HFFc6 (cell line): ENCODE measurements at regions not wholly inside any gene's neighbourhood (a gene's known extent, or its start where the extent isn't known, plus 50 kb on each side); places are given as distances from the start of the nearest gene placed in this dataset.

Experiments used
- DNase-seq: peaks from one replicate; pipeline ENCODE4 v3.0.0-alpha.2; 2018
- H3K27ac Mint-ChIP-seq: 2 replicates; pipeline ENCODE4 v1.8.0; 2020; ENCODE audit warnings: mild to moderate bottlenecking, mixed read lengths
- H3K27me3 Mint-ChIP-seq: 2 replicates; pipeline ENCODE4 v1.8.0; 2021; ENCODE audit warnings: mild to moderate bottlenecking, moderate library complexity, mixed read lengths; ENCODE audit not compliant: insufficient read depth
- H3K36me3 Mint-ChIP-seq: 2 replicates; pipeline ENCODE4 v1.8.0; 2021; ENCODE audit warnings: low read depth, mixed read lengths
- H3K4me1 Mint-ChIP-seq: 2 replicates; pipeline ENCODE4 v1.8.0; 2020; ENCODE audit warnings: low read depth, mixed read lengths
- H3K4me3 Mint-ChIP-seq: 2 replicates; pipeline ENCODE4 v1.8.0; 2020; ENCODE audit warnings: mild to moderate bottlenecking, moderate library complexity, mixed read lengths
- H3K9me3 Mint-ChIP-seq: 2 replicates; pipeline ENCODE4 v1.8.0; 2020; ENCODE audit warnings: mild to moderate bottlenecking, mixed read lengths
- CTCF ChIP-seq: fragments of 200-600 bp; sonication (generic); IDR thresholded peaks from 2 replicates; pipeline ENCODE4 v1.5.0; 2021; ENCODE audit warnings: antibody characterized with exemption, mild to moderate bottlenecking

GRCh38 chr4:90074322-90074886, 52.8 kb upstream of the CCSER1 start:
- H3K9me3 Mint-ChIP-seq, result peaks cover 24% of the 10 kb centered on the region
- no peak overlapping the region for H3K4me3 Mint-ChIP-seq
- no peaks in the 10 kb centered on the region for H3K4me1 Mint-ChIP-seq
- TF ChIP-seq CTCF, result no peak
- no peak for DNase-seq
- H3K27me3 Mint-ChIP-seq, result no peaks in the 10 kb centered on the region
- no peaks in the 10 kb centered on the region for H3K36me3 Mint-ChIP-seq
- H3K27ac Mint-ChIP-seq, result no peak overlapping the region
